GM18870 (cell line): ENCODE measurements at regions not wholly inside any gene's neighbourhood (a gene's known extent, or its start where the extent isn't known, plus 50 kb on each side); places are given as distances from the start of the nearest gene placed in this dataset.
A peak's percentile ranks its signal among the peaks of the same experiment; 100 is the strongest.
"Not testable (repeated sequence)": the region's sequence is repeated elsewhere in the genome, so short reads cannot be mapped to it uniquely, and the experiment has no call there.

Experiments
- ATAC-seq: cut with Tn5 transposase; IDR thresholded peaks from one replicate; pipeline ENCODE4 v1.9.1; 2021; ENCODE audit warnings: moderate library complexity; ENCODE audit not compliant: unreplicated experiment

- no peak for ATAC-seq
These were observed 384.1 kb upstream of the STEAP1 start for GRCh38 chr7:89770161-89770560.

GRCh38 chr7:89771003-89771636, 383.1 kb upstream of the STEAP1 start:
- ATAC-seq: no peak

GRCh38 chr7:89772276-89772675, 382.0 kb upstream of the STEAP1 start:
- no peak for ATAC-seq

GRCh38 chr7:89773611-89774010, 380.7 kb upstream of the STEAP1 start:
- no peak for ATAC-seq

GRCh38 chr7:89775459-89775858, 378.8 kb upstream of the STEAP1 start:
- no peak for ATAC-seq

GRCh38 chr7:89776980-89777379, 377.3 kb upstream of the STEAP1 start:
- ATAC-seq: no peak

GRCh38 chr7:89777499-89777898, 376.8 kb upstream of the STEAP1 start:
- ATAC-seq: no peak

GRCh38 chr7:89780291-89780690, 374.0 kb upstream of the STEAP1 start:
- no peak for ATAC-seq

- ATAC-seq: no peak
These were observed 357.8 kb upstream of the STEAP1 start for GRCh38 chr7:89796481-89796880.

- no peak for ATAC-seq
These were observed 356.2 kb upstream of the STEAP1 start for GRCh38 chr7:89797965-89798598.

- no peak for ATAC-seq
These were observed 355.7 kb upstream of the STEAP1 start for GRCh38 chr7:89798599-89798996.

- no peak for ATAC-seq
These were observed 353.5 kb upstream of the STEAP1 start for GRCh38 chr7:89800761-89801160.

- no peak for ATAC-seq
These were observed 345.0 kb upstream of the STEAP1 start for GRCh38 chr7:89809291-89809690.

- no peak for ATAC-seq
These were observed 341.2 kb upstream of the STEAP1 start for GRCh38 chr7:89813081-89813480.

- no peak for ATAC-seq
These were observed 328.1 kb upstream of the STEAP1 start for GRCh38 chr7:89826121-89826520.

GRCh38 chr7:89826557-89826956, 327.7 kb upstream of the STEAP1 start:
- ATAC-seq: no peak

GRCh38 chr7:89837515-89837914, 316.8 kb upstream of the STEAP1 start:
- no peak for ATAC-seq

- ATAC-seq: no peak
These were observed 314.9 kb upstream of the STEAP1 start for GRCh38 chr7:89839329-89839728.

GRCh38 chr7:89845952-89846351, 308.3 kb upstream of the STEAP1 start:
- ATAC-seq: peak; percentile 45

- no peak for ATAC-seq
These were observed 305.2 kb upstream of the STEAP1 start for GRCh38 chr7:89849052-89849451.

- ATAC-seq: not testable (repeated sequence)
These were observed 297.2 kb upstream of the STEAP1 start for GRCh38 chr7:89857053-89857452.

- ATAC-seq: no peak
These were observed 296.5 kb upstream of the STEAP1 start for GRCh38 chr7:89857767-89858166.

GRCh38 chr7:89887489-89887888, 266.8 kb upstream of the STEAP1 start:
- no peak for ATAC-seq
